Fibroblast of villous mesenchyme (primary cell): ENCODE measurements at regions not wholly inside any gene's neighbourhood (a gene's known extent, or its start where the extent isn't known, plus 50 kb on each side); places are given as distances from the start of the nearest gene placed in this dataset.
"Not testable (repeated sequence)": the region's sequence is repeated elsewhere in the genome, so short reads cannot be mapped to it uniquely, and the experiment has no call there.

Source experiments
- DNase-seq: peaks from one replicate; pipeline ENCODE4 v3.0.0-alpha.2; 2010; ENCODE audit warnings: low read depth
- H3K4me3 ChIP-seq: 2 replicates; pipeline ENCODE4 v1.5.1; 2011; ENCODE audit warnings: low read depth, mild to moderate bottlenecking, low read length
- CTCF ChIP-seq: IDR thresholded peaks from 2 replicates; pipeline ENCODE4 v1.5.1; 2012; ENCODE audit warnings: low read depth, mild to moderate bottlenecking, low read length; ENCODE audit not compliant: insufficient read depth

GRCh38 chr4:99753931-99754330 lies 62.7 kb upstream of the DAPP1 start:
- no peak for TF ChIP-seq CTCF
- H3K4me3 ChIP-seq = no peak overlapping the region
- no peak for DNase-seq

- no peak overlapping the region for H3K4me3 ChIP-seq
- DNase-seq = no peak
- TF ChIP-seq CTCF = no peak
Observed at GRCh38 chr4:99749445-99750391, 66.9 kb upstream of the DAPP1 start.

GRCh38 chr4:99746443-99746842 lies 70.2 kb upstream of the DAPP1 start:
- DNase-seq = no peak
- no peak for TF ChIP-seq CTCF
- no peak overlapping the region for H3K4me3 ChIP-seq

- no peak overlapping the region for H3K4me3 ChIP-seq
- no peak for TF ChIP-seq CTCF
- no peak for DNase-seq
Observed at GRCh38 chr4:99736846-99737245, 79.2 kb upstream of the C4orf54 start.

- no peak overlapping the region for H3K4me3 ChIP-seq
- no peak for DNase-seq
- TF ChIP-seq CTCF = no peak
Observed at GRCh38 chr4:99735822-99736221, 78.2 kb upstream of the C4orf54 start.

- TF ChIP-seq CTCF = no peak
- no peak for DNase-seq
- no peak overlapping the region for H3K4me3 ChIP-seq
Observed at GRCh38 chr4:99734583-99735322, 77.1 kb upstream of the C4orf54 start.

GRCh38 chr4:99733455-99733854 lies 75.8 kb upstream of the C4orf54 start:
- not testable (repeated sequence) for DNase-seq, H3K4me3 ChIP-seq
